Transverse colon (tissue), 3 donors: ENCODE measurements at regions not wholly inside any gene's neighbourhood (a gene's known extent, or its start where the extent isn't known, plus 50 kb on each side); places are given as distances from the start of the nearest gene placed in this dataset.

Experiments
- EP300 ChIP-seq: sonication (generic); formaldehyde crosslinking; IDR thresholded peaks from one replicate; pipeline ENCODE4 v1.6.1; 2017; ENCODE audit warnings: antibody characterized with exemption, low read depth
- POLR2AphosphoS5 ChIP-seq, 3 donors: sonication (generic); formaldehyde crosslinking; IDR thresholded peaks; one replicate each; pipeline ENCODE4 v1.6.1; 2016; ENCODE audit warnings: antibody characterized with exemption in 3 of 3

- TF ChIP-seq EP300 (no peak), POLR2AphosphoS5 (IDR thresholded peaks at IDR 0.05) (no peak)
Measured at GRCh38 chr7:22632674-22633073, 94.3 kb upstream of the IL6 start.
